PC-3 (cell line): ENCODE measurements at regions not wholly inside any gene's neighbourhood (a gene's known extent, or its start where the extent isn't known, plus 50 kb on each side); places are given as distances from the start of the nearest gene placed in this dataset.

ENCODE experiments used
- ATAC-seq: fragments of 200-7000 bp; cut with Tn5 transposase; 2 replicates; pipeline ENCODE4 v1.9.1; 2020; ENCODE audit warnings: mild to moderate bottlenecking, moderate library complexity
- BruUV-seq: library from RNA; stranded (reverse); fragments of 400-500 nt; replicated peaks from 2 replicates; lab custom pipeline; 2021; lab: Mats Ljungman, UMichigan
- CTCF ChIA-PET: fragments of 300-600 bp; sonication (Branson Sonifier 250); formaldehyde crosslinking; loops from one replicate; lab custom pipeline; 2022; ENCODE audit warnings: antibody characterized with exemption; lab: Charles Lee
- POLR2A ChIA-PET: fragments of 300-600 bp; sonication (Branson Sonifier 250); formaldehyde crosslinking; loops from one replicate; lab custom pipeline; 2022; ENCODE audit warnings: antibody characterized with exemption; ENCODE audit not compliant: unreplicated experiment; lab: Charles Lee
- DNase-seq: peaks from one replicate; pipeline ENCODE4 v3.0.0-alpha.2; 2015
- H2AFZ ChIP-seq: fragments of 300-600 bp; sonication (generic); 2 replicates; pipeline ENCODE4 v1.6.0; 2016; ENCODE audit warnings: antibody characterized with exemption, low read length
- H3F3A ChIP-seq: fragments of 300-600 bp; sonication (generic); one replicate; pipeline ENCODE4 v1.6.0; 2017; ENCODE audit warnings: antibody characterized with exemption, low read length, control low read depth, mild to moderate bottlenecking; ENCODE audit not compliant: unreplicated experiment
- H3K27ac ChIP-seq: fragments of 300-600 bp; sonication (generic); 2 replicates; pipeline ENCODE4 v1.5.1; 2016; ENCODE audit warnings: mild to moderate bottlenecking, low read length
- H3K27me3 ChIP-seq: fragments of 300-600 bp; sonication (generic); 2 replicates; pipeline ENCODE4 v1.6.1; 2016; ENCODE audit warnings: low read length, mixed read lengths
- H3K36me3 ChIP-seq: fragments of 300-600 bp; sonication (generic); 2 replicates; pipeline ENCODE4 v1.6.1; 2016; ENCODE audit warnings: low read depth, mixed run types, low read length, mixed read lengths
- H3K4me1 ChIP-seq: fragments of 300-600 bp; sonication (generic); 2 replicates; pipeline ENCODE4 v1.5.1; 2016; ENCODE audit warnings: low read length; ENCODE audit not compliant: insufficient read depth
- H3K4me2 ChIP-seq: fragments of 300-600 bp; sonication (generic); 2 replicates; pipeline ENCODE4 v1.6.0; 2016; ENCODE audit warnings: low read length
- H3K4me3 ChIP-seq: fragments of 300-600 bp; sonication (generic); 2 replicates; pipeline ENCODE4 v1.5.1; 2016; ENCODE audit warnings: mild to moderate bottlenecking, low read length, mixed read lengths
- H3K79me2 ChIP-seq: fragments of 300-600 bp; sonication (generic); 2 replicates; pipeline ENCODE4 v1.6.1; 2017; ENCODE audit warnings: low read length, mixed read lengths
- H3K9ac ChIP-seq: fragments of 300-600 bp; sonication (generic); 2 replicates; pipeline ENCODE4 v1.6.0; 2016; ENCODE audit warnings: mild to moderate bottlenecking, low read length
- H3K9me2 ChIP-seq: fragments of 300-600 bp; sonication (generic); replicated peaks from 2 replicates; pipeline ENCODE4 v1.6.1; 2016; ENCODE audit warnings: mixed run types, low read length, mixed read lengths
- H3K9me3 ChIP-seq: fragments of 300-600 bp; sonication (generic); 2 replicates; pipeline ENCODE4 v1.6.1; 2016; ENCODE audit warnings: low read length, mixed read lengths
- H4K20me1 ChIP-seq: fragments of 300-600 bp; sonication (generic); 2 replicates; pipeline ENCODE4 v1.6.1; 2016; ENCODE audit warnings: low read length, mixed read lengths
- CTCF ChIP-seq: fragments of 300-600 bp; sonication (generic); conservative IDR thresholded peaks from 2 replicates; pipeline ENCODE4 v1.5.1; 2017; ENCODE audit warnings: antibody characterized with exemption, low read depth, mild to moderate bottlenecking, low read length
- EZH2 ChIP-seq: fragments of 300-600 bp; sonication (generic); IDR thresholded peaks from one replicate; pipeline ENCODE4 v1.6.1; 2017; ENCODE audit warnings: antibody characterized with exemption, mild to moderate bottlenecking, low read length; ENCODE audit not compliant: unreplicated experiment
- EZH2phosphoT487 ChIP-seq: fragments of 300-600 bp; sonication (generic); IDR thresholded peaks from 2 replicates; pipeline ENCODE4 v1.6.1; 2018; ENCODE audit warnings: mild to moderate bottlenecking, antibody characterized with exemption, low read length, borderline replicate concordance
- intact Hi-C: fragments of 100-400 bp; cut with micrococcal nuclease; formaldehyde crosslinking; loops from 2 replicates; pipeline ENCODE4 v1.9.0; 2023

GRCh38 chr5:117188211-117188610 lies 613.6 kb upstream of the SEMA6A start:
- H3K27me3 ChIP-seq: no peaks in the 10 kb centered on the region
- H3K9me3 ChIP-seq: no peaks in the 10 kb centered on the region
- no peaks in the 10 kb centered on the region for H4K20me1 ChIP-seq
- H3K79me2 ChIP-seq: no peaks in the 10 kb centered on the region
- no peaks in the 10 kb centered on the region for H3K4me1 ChIP-seq
- H2AFZ ChIP-seq: no peak overlapping the region
- ChIA-PET CTCF (no interaction called here), POLR2A (no interaction called here)
- H3K36me3 ChIP-seq: no peaks in the 10 kb centered on the region
- no peak overlapping the region for H3K4me2 ChIP-seq
- no peak overlapping the region for H3K9ac ChIP-seq
- BruUV-seq: no TSS peak
- DNase-seq (no peak), ATAC-seq (no peak)
- no peaks in the 10 kb centered on the region for H3F3A ChIP-seq
- H3K9me2 ChIP-seq: no peaks in the 10 kb centered on the region
- H3K27ac ChIP-seq: no peak overlapping the region
- TF ChIP-seq EZH2: no peak
- no peak for TF ChIP-seq CTCF
- TF ChIP-seq EZH2phosphoT487: no peak
- H3K4me3 ChIP-seq: no peak overlapping the region
- intact Hi-C loops: no loop called here

GRCh38 chr5:117186751-117187150 lies 612.1 kb upstream of the SEMA6A start:
- no peak overlapping the region for H3K27ac ChIP-seq

GRCh38 chr5:117183326-117183725 lies 608.7 kb upstream of the SEMA6A start:
- no peak for DNase-seq
- H3F3A ChIP-seq: no peaks in the 10 kb centered on the region
- BruUV-seq: no TSS peak
- no peak for ATAC-seq
- intact Hi-C loops: no loop called here
- H3K9me2 ChIP-seq: no peaks in the 10 kb centered on the region
- ChIA-PET CTCF (no interaction called here), POLR2A (no interaction called here)
- H3K9ac ChIP-seq: no peak overlapping the region
- no peak overlapping the region for H2AFZ ChIP-seq
- H4K20me1 ChIP-seq: no peaks in the 10 kb centered on the region
- H3K9me3 ChIP-seq: no peaks in the 10 kb centered on the region
- H3K4me1 ChIP-seq: no peaks in the 10 kb centered on the region
- H3K27ac ChIP-seq: no peak overlapping the region
- H3K4me3 ChIP-seq: no peak overlapping the region
- no peaks in the 10 kb centered on the region for H3K36me3 ChIP-seq
- no peak overlapping the region for H3K4me2 ChIP-seq
- TF ChIP-seq EZH2 (no peak), CTCF (no peak), EZH2phosphoT487 (no peak)
- H3K79me2 ChIP-seq: no peaks in the 10 kb centered on the region
- no peaks in the 10 kb centered on the region for H3K27me3 ChIP-seq

More at GRCh38 chr5:117186751-117187150, 612.1 kb upstream of the SEMA6A start:
- Histone ChIP-seq H3K4me1 (no peaks in the 10 kb centered on the region), H3K9me2 (no peaks in the 10 kb centered on the region), H3K27me3 (no peaks in the 10 kb centered on the region), H2AFZ (no peak overlapping the region), H3K4me3 (no peak overlapping the region), H3K79me2 (no peaks in the 10 kb centered on the region), H3K4me2 (no peak overlapping the region), H3K36me3 (no peaks in the 10 kb centered on the region), H3K9ac (no peak overlapping the region), H4K20me1 (no peaks in the 10 kb centered on the region), H3F3A (no peaks in the 10 kb centered on the region), H3K9me3 (no peaks in the 10 kb centered on the region)
- CTCF ChIA-PET: no interaction called here
- POLR2A ChIA-PET: no interaction called here
- TF ChIP-seq CTCF (no peak), EZH2phosphoT487 (no peak), EZH2 (no peak)
- no TSS peak for BruUV-seq
- intact Hi-C loops: no loop called here
- ATAC-seq (no peak), DNase-seq (no peak)
